Ovary (tissue), 7 donors: ENCODE measurements at regions not wholly inside any gene's neighbourhood (a gene's known extent, or its start where the extent isn't known, plus 50 kb on each side); places are given as distances from the start of the nearest gene placed in this dataset.

Source experiments
- DNase-seq, 5 donors: peaks; one replicate each; pipeline ENCODE4 v3.0.0-alpha.2; 2019 to 2020
- H3K27ac ChIP-seq, 2 donors: fragments of 200-600 bp; one replicate each; pipeline versions ENCODE4 v1.5.1 to v1.8.0; 2019 to 2022
- H3K27me3 ChIP-seq: fragments of 200-600 bp; one replicate; pipeline ENCODE4 v1.8.0; 2022
- H3K36me3 ChIP-seq: fragments of 200-600 bp; sonication (generic); one replicate; pipeline ENCODE4 v1.5.1; 2019
- H3K4me1 ChIP-seq: one replicate; pipeline ENCODE4 v1.8.1; 2013; ENCODE audit warnings: mild to moderate bottlenecking, moderate library complexity; ENCODE audit not compliant: insufficient read depth
- H3K4me3 ChIP-seq: fragments of 200-600 bp; sonication (generic); one replicate; pipeline ENCODE4 v1.5.1; 2017
- H3K9me3 ChIP-seq, 2 donors: fragments of 200-600 bp in 1 of 2; sonication (generic) in 1 of 2; one replicate each; pipeline versions ENCODE4 v1.5.1 to v1.8.1; 2013 to 2019; ENCODE audit warnings: mild to moderate bottlenecking in 1 of 2, moderate library complexity in 1 of 2
- CTCF ChIP-seq, 3 donors: fragments of 450-650 bp in 2 of 3; fragments of 200-600 bp in 1 of 3; IDR thresholded peaks; one replicate each; pipeline versions ENCODE4 v1.5.1 to v1.8.0; 2016 to 2022; ENCODE audit warnings: antibody characterized with exemption in 3 of 3, mild to moderate bottlenecking in 1 of 3
- EP300 ChIP-seq: sonication (generic); formaldehyde crosslinking; IDR thresholded peaks from one replicate; pipeline ENCODE4 v1.6.1; 2017; ENCODE audit warnings: antibody characterized with exemption
- POLR2A ChIP-seq: fragments of 450-650 bp; IDR thresholded peaks from one replicate; pipeline ENCODE4 v1.6.1; 2017; ENCODE audit warnings: antibody characterized with exemption, mild to moderate bottlenecking, moderate library complexity
- WGBS, 3 donors: extraction: QIAGEN DNeasy Blood & Tissue Kit in 1 of 3; methylation state at CpG; one replicate each; pipeline versions ENCODE4 v1.1.5 to v1.1.7; 2013 to 2017; 5-methylcytosine and 5-hydroxymethylcytosine counted together
- intact Hi-C, 4 donors: fragments of 100-400 bp; cut with DNase I; formaldehyde crosslinking; loops; one replicate each; pipeline versions ENCODE4 v1.11.0 to v1.15.1; 2022 to 2023
- donor health status: DM: no; HTN: no; CAD: no; lungs with moderate emphysema.
- donor health status: DM: no; HTN: no; CAD: no.
- donor health status: Bipolar disorder and iron deficiency.
- donor health status: DM: no; HTN: no; CAD: no.
- donor health status: DM: yes; HTN: yes; CAD: no.

GRCh38 chr7:106180721-106181120 is 68.6 kb upstream of the SYPL1 start:
- no peak overlapping the region for H3K4me3 ChIP-seq
- no peaks in the 10 kb centered on the region for H3K4me1 ChIP-seq
- intact Hi-C loops, result no loop called here
- no peak for DNase-seq
- no peak overlapping the region for H3K27ac ChIP-seq
- H3K9me3 ChIP-seq, result no peaks in the 10 kb centered on the region
- 89 to 92% (median 91%) methylated on average over 7 of the region's 7 CpGs for WGBS, 3 donors
- H3K36me3 ChIP-seq, result no peaks in the 10 kb centered on the region
- H3K27me3 ChIP-seq, result no peaks in the 10 kb centered on the region
- TF ChIP-seq CTCF (IDR thresholded peaks at IDR 0.05), result no peak
- no peak for TF ChIP-seq POLR2A
- no peak for TF ChIP-seq EP300

GRCh38 chr7:106179256-106179655 is 67.1 kb upstream of the SYPL1 start:
- no peaks in the 10 kb centered on the region for H3K9me3 ChIP-seq
- no peaks in the 10 kb centered on the region for H3K36me3 ChIP-seq
- peaks cover 2% of the 10 kb centered on the region for H3K4me1 ChIP-seq
- no peak for TF ChIP-seq POLR2A
- no peak for TF ChIP-seq CTCF (IDR thresholded peaks at IDR 0.05)
- TF ChIP-seq EP300, result no peak
- no peak overlapping the region for H3K4me3 ChIP-seq
- intact Hi-C loops, result loop anchor here in 3 of 4 donors (5.0 to 10.0 kb wide), 3 partner anchors 106 to 486 kb away; partner anchors contain the start of genes CCDC71L (in 1 of the 3) and NAMPT (in 1 of the 3)
- WGBS, 3 donors, result 86 to 96% (median 92%) methylated on average over 4 of the region's 4 CpGs
- H3K27me3 ChIP-seq, result no peaks in the 10 kb centered on the region
- H3K27ac ChIP-seq, result no peak overlapping the region
- no peak for DNase-seq

- intact Hi-C loops, result loop anchor here in 3 of 4 donors (5.0 to 10.0 kb wide), 3 partner anchors 106 to 486 kb away; partner anchors contain the start of genes CCDC71L (in 1 of the 3) and NAMPT (in 1 of the 3)
- H3K27me3 ChIP-seq, result no peaks in the 10 kb centered on the region
- no peak overlapping the region for H3K27ac ChIP-seq
- no peak for TF ChIP-seq EP300
- TF ChIP-seq POLR2A, result no peak
- no peak for TF ChIP-seq CTCF (IDR thresholded peaks at IDR 0.05)
- no peak for DNase-seq
- no peaks in the 10 kb centered on the region for H3K36me3 ChIP-seq
- H3K4me3 ChIP-seq, result no peak overlapping the region
- no peaks in the 10 kb centered on the region for H3K9me3 ChIP-seq
- 90 to 99% (median 91%) methylated on average over 3 of the region's 3 CpGs for WGBS, 3 donors
- peaks cover 2% of the 10 kb centered on the region for H3K4me1 ChIP-seq
Observed at GRCh38 chr7:106178593-106179134, 66.6 kb upstream of the SYPL1 start.

GRCh38 chr7:106177738-106178592 is 65.9 kb upstream of the SYPL1 start:
- no peaks in the 10 kb centered on the region for H3K27me3 ChIP-seq
- peaks cover 2% of the 10 kb centered on the region for H3K4me1 ChIP-seq
- no peak overlapping the region for H3K27ac ChIP-seq
- intact Hi-C loops, result loop anchor here (2.0 to 10.0 kb wide), 5 partner anchors 107 to 487 kb away; partner anchors contain the start of genes CCDC71L (in 1 of the 4) and NAMPT (in 1 of the 4)
- H3K36me3 ChIP-seq, result no peaks in the 10 kb centered on the region
- no peak overlapping the region for H3K4me3 ChIP-seq
- TF ChIP-seq EP300 (no peak), CTCF (IDR thresholded peaks at IDR 0.05) (no peak), POLR2A (no peak)
- DNase-seq, result no peak
- 56 to 87% (median 82%) methylated on average over 11 of the region's 11 CpGs for WGBS, 3 donors
- no peaks in the 10 kb centered on the region for H3K9me3 ChIP-seq
